ENCODE measurements at regions not wholly inside any gene's neighbourhood (a gene's known extent, or its start where the extent isn't known, plus 50 kb on each side); places are given as distances from the start of the nearest gene placed in this dataset.

DNA sequence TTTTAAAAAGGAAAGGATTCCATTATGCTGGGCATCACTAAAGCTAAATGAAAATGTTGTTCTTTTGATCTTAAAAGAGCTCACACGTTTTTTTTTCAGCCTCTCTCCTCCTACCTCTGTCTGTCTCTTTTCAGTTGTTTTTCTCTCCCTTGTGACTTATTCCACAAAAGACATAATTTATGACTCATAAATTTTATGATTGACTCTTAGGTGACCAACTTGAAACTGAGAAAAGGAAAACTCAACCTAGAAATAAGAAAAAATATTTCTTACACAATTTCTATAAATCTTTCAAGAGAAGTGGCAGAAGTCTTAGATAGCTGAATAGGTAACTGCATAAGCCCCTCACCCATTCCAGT lies 227.7 kb upstream of the DDHD1 start:
- TF ChIP-seq, protein P1, sequence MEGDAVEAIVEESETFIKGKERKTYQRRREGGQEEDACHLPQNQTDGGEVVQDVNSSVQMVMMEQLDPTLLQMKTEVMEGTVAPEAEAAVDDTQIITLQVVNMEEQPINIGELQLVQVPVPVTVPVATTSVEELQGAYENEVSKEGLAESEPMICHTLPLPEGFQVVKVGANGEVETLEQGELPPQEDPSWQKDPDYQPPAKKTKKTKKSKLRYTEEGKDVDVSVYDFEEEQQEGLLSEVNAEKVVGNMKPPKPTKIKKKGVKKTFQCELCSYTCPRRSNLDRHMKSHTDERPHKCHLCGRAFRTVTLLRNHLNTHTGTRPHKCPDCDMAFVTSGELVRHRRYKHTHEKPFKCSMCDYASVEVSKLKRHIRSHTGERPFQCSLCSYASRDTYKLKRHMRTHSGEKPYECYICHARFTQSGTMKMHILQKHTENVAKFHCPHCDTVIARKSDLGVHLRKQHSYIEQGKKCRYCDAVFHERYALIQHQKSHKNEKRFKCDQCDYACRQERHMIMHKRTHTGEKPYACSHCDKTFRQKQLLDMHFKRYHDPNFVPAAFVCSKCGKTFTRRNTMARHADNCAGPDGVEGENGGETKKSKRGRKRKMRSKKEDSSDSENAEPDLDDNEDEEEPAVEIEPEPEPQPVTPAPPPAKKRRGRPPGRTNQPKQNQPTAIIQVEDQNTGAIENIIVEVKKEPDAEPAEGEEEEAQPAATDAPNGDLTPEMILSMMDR (IDR thresholded peaks at IDR 0.05; ENCODE audit: insufficient read depth, low read length, poor library complexity, severe bottlenecking) = no peak
- no peak for TF ChIP-seq EZH2phosphoT487 (conservative IDR thresholded peaks at IDR 0.05; ENCODE audit: low read length)

All from SU-DHL-6 (cell line).